ENCODE measurements at regions not wholly inside any gene's neighbourhood (a gene's known extent, or its start where the extent isn't known, plus 50 kb on each side); places are given as distances from the start of the nearest gene placed in this dataset.

DNA sequence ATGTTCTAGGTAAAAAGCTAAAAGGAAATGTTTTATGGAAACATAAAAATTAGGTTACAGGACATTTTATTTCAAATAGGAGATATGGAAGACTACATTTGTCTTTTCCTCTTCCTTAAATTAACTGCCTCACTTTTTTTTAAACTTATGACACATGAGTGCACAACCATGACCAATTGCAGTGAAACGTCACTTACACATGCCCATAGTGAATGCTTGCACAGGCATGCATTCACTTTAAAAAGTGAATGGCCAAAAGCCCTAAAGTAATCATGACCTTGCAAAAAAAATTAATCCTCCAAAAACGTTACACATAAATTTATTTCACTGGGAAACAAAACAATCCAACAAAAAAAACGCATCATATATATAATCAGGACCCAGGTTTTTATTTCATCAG is 343.2 kb upstream of the TMTC1 start:
- H3K9me3 ChIP-seq (ENCODE audit: control insufficient read depth in 4 of 4, low read length in 3 of 4), result peaks cover 0 to 2% (median 0%) of the 10 kb centered on the region in 4 donors
- WGBS, result 71% methylated on average over 3 of the region's 3 CpGs
- no peak overlapping the region for H3K9ac ChIP-seq (ENCODE audit: low read depth in 1 of 2, low read length in 2 of 2)
- no peaks in the 10 kb centered on the region for H3K36me3 ChIP-seq (ENCODE audit: control insufficient read depth in 4 of 4, insufficient read depth in 3 of 4, low read depth in 1 of 4, low read length in 3 of 4)
- H3K27ac ChIP-seq (ENCODE audit: low read depth in 1 of 2, low read length in 2 of 2), result no peak overlapping the region
- H3K4me1 ChIP-seq (ENCODE audit: control insufficient read depth in 4 of 4, insufficient read depth in 4 of 4, low read length in 3 of 4), result no peaks in the 10 kb centered on the region
- H3K27me3 ChIP-seq (ENCODE audit: control insufficient read depth in 4 of 4, insufficient read depth in 4 of 4, low read length in 3 of 4), result no peaks in the 10 kb centered on the region
- DNase-seq (ENCODE audit: low spot score), result no peak
- TF ChIP-seq, protein P1, sequence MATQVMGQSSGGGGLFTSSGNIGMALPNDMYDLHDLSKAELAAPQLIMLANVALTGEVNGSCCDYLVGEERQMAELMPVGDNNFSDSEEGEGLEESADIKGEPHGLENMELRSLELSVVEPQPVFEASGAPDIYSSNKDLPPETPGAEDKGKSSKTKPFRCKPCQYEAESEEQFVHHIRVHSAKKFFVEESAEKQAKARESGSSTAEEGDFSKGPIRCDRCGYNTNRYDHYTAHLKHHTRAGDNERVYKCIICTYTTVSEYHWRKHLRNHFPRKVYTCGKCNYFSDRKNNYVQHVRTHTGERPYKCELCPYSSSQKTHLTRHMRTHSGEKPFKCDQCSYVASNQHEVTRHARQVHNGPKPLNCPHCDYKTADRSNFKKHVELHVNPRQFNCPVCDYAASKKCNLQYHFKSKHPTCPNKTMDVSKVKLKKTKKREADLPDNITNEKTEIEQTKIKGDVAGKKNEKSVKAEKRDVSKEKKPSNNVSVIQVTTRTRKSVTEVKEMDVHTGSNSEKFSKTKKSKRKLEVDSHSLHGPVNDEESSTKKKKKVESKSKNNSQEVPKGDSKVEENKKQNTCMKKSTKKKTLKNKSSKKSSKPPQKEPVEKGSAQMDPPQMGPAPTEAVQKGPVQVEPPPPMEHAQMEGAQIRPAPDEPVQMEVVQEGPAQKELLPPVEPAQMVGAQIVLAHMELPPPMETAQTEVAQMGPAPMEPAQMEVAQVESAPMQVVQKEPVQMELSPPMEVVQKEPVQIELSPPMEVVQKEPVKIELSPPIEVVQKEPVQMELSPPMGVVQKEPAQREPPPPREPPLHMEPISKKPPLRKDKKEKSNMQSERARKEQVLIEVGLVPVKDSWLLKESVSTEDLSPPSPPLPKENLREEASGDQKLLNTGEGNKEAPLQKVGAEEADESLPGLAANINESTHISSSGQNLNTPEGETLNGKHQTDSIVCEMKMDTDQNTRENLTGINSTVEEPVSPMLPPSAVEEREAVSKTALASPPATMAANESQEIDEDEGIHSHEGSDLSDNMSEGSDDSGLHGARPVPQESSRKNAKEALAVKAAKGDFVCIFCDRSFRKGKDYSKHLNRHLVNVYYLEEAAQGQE (IDR thresholded peaks at IDR 0.05), result no peak
- TF ChIP-seq, protein P2, sequence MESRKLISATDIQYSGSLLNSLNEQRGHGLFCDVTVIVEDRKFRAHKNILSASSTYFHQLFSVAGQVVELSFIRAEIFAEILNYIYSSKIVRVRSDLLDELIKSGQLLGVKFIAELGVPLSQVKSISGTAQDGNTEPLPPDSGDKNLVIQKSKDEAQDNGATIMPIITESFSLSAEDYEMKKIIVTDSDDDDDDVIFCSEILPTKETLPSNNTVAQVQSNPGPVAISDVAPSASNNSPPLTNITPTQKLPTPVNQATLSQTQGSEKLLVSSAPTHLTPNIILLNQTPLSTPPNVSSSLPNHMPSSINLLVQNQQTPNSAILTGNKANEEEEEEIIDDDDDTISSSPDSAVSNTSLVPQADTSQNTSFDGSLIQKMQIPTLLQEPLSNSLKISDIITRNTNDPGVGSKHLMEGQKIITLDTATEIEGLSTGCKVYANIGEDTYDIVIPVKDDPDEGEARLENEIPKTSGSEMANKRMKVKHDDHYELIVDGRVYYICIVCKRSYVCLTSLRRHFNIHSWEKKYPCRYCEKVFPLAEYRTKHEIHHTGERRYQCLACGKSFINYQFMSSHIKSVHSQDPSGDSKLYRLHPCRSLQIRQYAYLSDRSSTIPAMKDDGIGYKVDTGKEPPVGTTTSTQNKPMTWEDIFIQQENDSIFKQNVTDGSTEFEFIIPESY (IDR thresholded peaks at IDR 0.05), result no peak
- TF ChIP-seq RXRA (IDR thresholded peaks at IDR 0.05) (no peak), TAF1 (conservative IDR thresholded peaks at IDR 0.05) (no peak), HNF4G (IDR thresholded peaks at IDR 0.05) (no peak), JUND (IDR thresholded peaks at IDR 0.05) (no peak), GABPA (IDR thresholded peaks at IDR 0.05 in 1 of 2, conservative IDR thresholded peaks at IDR 0.05 in 1 of 2) (no peak), FOXA2 (IDR thresholded peaks at IDR 0.05) (no peak), RAD21 (IDR thresholded peaks at IDR 0.05) (no peak)
- TF ChIP-seq, protein P3, sequence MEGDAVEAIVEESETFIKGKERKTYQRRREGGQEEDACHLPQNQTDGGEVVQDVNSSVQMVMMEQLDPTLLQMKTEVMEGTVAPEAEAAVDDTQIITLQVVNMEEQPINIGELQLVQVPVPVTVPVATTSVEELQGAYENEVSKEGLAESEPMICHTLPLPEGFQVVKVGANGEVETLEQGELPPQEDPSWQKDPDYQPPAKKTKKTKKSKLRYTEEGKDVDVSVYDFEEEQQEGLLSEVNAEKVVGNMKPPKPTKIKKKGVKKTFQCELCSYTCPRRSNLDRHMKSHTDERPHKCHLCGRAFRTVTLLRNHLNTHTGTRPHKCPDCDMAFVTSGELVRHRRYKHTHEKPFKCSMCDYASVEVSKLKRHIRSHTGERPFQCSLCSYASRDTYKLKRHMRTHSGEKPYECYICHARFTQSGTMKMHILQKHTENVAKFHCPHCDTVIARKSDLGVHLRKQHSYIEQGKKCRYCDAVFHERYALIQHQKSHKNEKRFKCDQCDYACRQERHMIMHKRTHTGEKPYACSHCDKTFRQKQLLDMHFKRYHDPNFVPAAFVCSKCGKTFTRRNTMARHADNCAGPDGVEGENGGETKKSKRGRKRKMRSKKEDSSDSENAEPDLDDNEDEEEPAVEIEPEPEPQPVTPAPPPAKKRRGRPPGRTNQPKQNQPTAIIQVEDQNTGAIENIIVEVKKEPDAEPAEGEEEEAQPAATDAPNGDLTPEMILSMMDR (IDR thresholded peaks at IDR 0.05; ENCODE audit: low read depth, low read length, missing input control), result no peak
- no peak overlapping the region for H3K4me3 ChIP-seq (ENCODE audit: low read depth in 1 of 3, low read length in 3 of 3)

GRCh38 chr12:30120522-30120921 is 336.8 kb upstream of the TMTC1 start:
- TF ChIP-seq TAF1 (conservative IDR thresholded peaks at IDR 0.05), result no peak
- no peak for TF ChIP-seq EGR1 (IDR thresholded peaks at IDR 0.05; ENCODE audit: low read depth in 2 of 2)
- TF ChIP-seq, protein P1 (IDR thresholded peaks at IDR 0.05), result no peak
- TF ChIP-seq RAD21 (IDR thresholded peaks at IDR 0.05), result no peak
- no peak for TF ChIP-seq NR2F2 (IDR thresholded peaks at IDR 0.05)
- no peak for TF ChIP-seq ATF3 (IDR thresholded peaks at IDR 0.05)
- no peak for TF ChIP-seq MAX (IDR thresholded peaks at IDR 0.05)
- TF ChIP-seq HNF4G (IDR thresholded peaks at IDR 0.05), result no peak
- TF ChIP-seq, protein P3 (IDR thresholded peaks at IDR 0.05; ENCODE audit: low read depth, low read length, missing input control), result no peak
- TF ChIP-seq HNF4A (conservative IDR thresholded peaks at IDR 0.05), result no peak
- no peak for TF ChIP-seq JUND (IDR thresholded peaks at IDR 0.05)
- no peak for TF ChIP-seq RXRA (IDR thresholded peaks at IDR 0.05)
- TF ChIP-seq FOXA1 (IDR thresholded peaks at IDR 0.05), result no peak
- TF ChIP-seq SP1 (IDR thresholded peaks at IDR 0.05), result no peak
- no peak for TF ChIP-seq FOXA2 (IDR thresholded peaks at IDR 0.05)
- TF ChIP-seq GABPA (IDR thresholded peaks at IDR 0.05 in 1 of 2, conservative IDR thresholded peaks at IDR 0.05 in 1 of 2), result no peak
- H3K36me3 ChIP-seq (ENCODE audit: control insufficient read depth in 4 of 4, insufficient read depth in 3 of 4, low read depth in 1 of 4, low read length in 3 of 4), result no peaks in the 10 kb centered on the region
- H3K4me1 ChIP-seq (ENCODE audit: control insufficient read depth in 4 of 4, insufficient read depth in 4 of 4, low read length in 3 of 4), result no peaks in the 10 kb centered on the region
- no peaks in the 10 kb centered on the region for H3K27me3 ChIP-seq (ENCODE audit: control insufficient read depth in 4 of 4, insufficient read depth in 4 of 4, low read length in 3 of 4)
- no peak overlapping the region for H3K4me3 ChIP-seq (ENCODE audit: low read depth in 1 of 3, low read length in 3 of 3)
- no peak overlapping the region for H3K27ac ChIP-seq (ENCODE audit: low read depth in 1 of 2, low read length in 2 of 2)
- no peak overlapping the region for H3K9ac ChIP-seq (ENCODE audit: low read depth in 1 of 2, low read length in 2 of 2)
- 88% methylated on average over 1 of the region's 1 CpG for WGBS
- peaks cover 0 to 7% (median 1%) of the 10 kb centered on the region in 4 donors for H3K9me3 ChIP-seq (ENCODE audit: control insufficient read depth in 4 of 4, low read length in 3 of 4)
- no peak for DNase-seq (ENCODE audit: low spot score)
